Thyroid gland (tissue), 4 donors: ENCODE measurements at regions not wholly inside any gene's neighbourhood (a gene's known extent, or its start where the extent isn't known, plus 50 kb on each side); places are given as distances from the start of the nearest gene placed in this dataset.

Experiments
- CTCF ChIP-seq, 6 experiments: fragments of 200-600 bp in 3 of 6; fragments of 450-650 bp in 3 of 6; sonication (generic) in 3 of 6; IDR thresholded peaks; one replicate each; pipeline ENCODE4 v1.5.1; 2016 to 2019; ENCODE audit warnings: antibody characterized with exemption in 6 of 6, mild to moderate bottlenecking in 2 of 6, inconsistent platforms in 1 of 6, moderate library complexity in 1 of 6
- POLR2A ChIP-seq, 2 donors: fragments of 450-650 bp; IDR thresholded peaks; one replicate each; pipeline ENCODE4 v1.6.1; 2017; ENCODE audit warnings: antibody characterized with exemption in 2 of 2, mild to moderate bottlenecking in 2 of 2, moderate library complexity in 1 of 2

- no peak for TF ChIP-seq CTCF (IDR thresholded peaks at IDR 0.05)
- TF ChIP-seq POLR2A (IDR thresholded peaks at IDR 0.05) = no peak
These were observed 171.6 kb upstream of the CITED2 start for GRCh38 chr6:139546106-139546472.
